Lung (tissue), 11 donors: ENCODE measurements at regions not wholly inside any gene's neighbourhood (a gene's known extent, or its start where the extent isn't known, plus 50 kb on each side); places are given as distances from the start of the nearest gene placed in this dataset.
A peak's percentile ranks its signal among the peaks of the same experiment; 100 is the strongest.

Source experiments
- ATAC-seq: fragments of 200-7000 bp; cut with Tn5 transposase; one replicate; pipeline ENCODE4 v1.9.1; 2020; ENCODE audit warnings: moderate number of reproducible peaks; ENCODE audit not compliant: insufficient read depth, low FRiP score
- DNase-seq, 3 donors: peaks; one replicate each; pipeline ENCODE4 v3.0.0-alpha.2; 2013 to 2017
- H3K27ac ChIP-seq, 2 donors: one replicate each; pipeline ENCODE4 v1.5.1; 2013; ENCODE audit warnings: mild to moderate bottlenecking in 2 of 2, moderate library complexity in 2 of 2, control low read depth in 1 of 2, inconsistent platforms in 1 of 2, low read depth in 1 of 2, low read length in 1 of 2
- H3K27me3 ChIP-seq, 3 donors: one replicate each; pipeline ENCODE4 v1.5.1; 2013; ENCODE audit warnings: low read length in 2 of 3; ENCODE audit not compliant: control insufficient read depth in 3 of 3, insufficient read depth in 3 of 3
- H3K36me3 ChIP-seq, 4 donors: one replicate each; pipeline ENCODE4 v1.5.1; 2013; ENCODE audit warnings: low read length in 4 of 4, mild to moderate bottlenecking in 1 of 4, moderate library complexity in 1 of 4; ENCODE audit not compliant: control insufficient read depth in 4 of 4, insufficient read depth in 4 of 4
- H3K4me1 ChIP-seq, 5 donors: one replicate each; pipeline ENCODE4 v1.5.1; 2013; ENCODE audit warnings: low read length in 5 of 5, mild to moderate bottlenecking in 2 of 5, moderate library complexity in 1 of 5; ENCODE audit not compliant: control insufficient read depth in 5 of 5, insufficient read depth in 5 of 5
- H3K4me3 ChIP-seq: one replicate; pipeline ENCODE4 v1.5.1; 2013; ENCODE audit warnings: mild to moderate bottlenecking, control low read depth, moderate library complexity
- H3K9ac ChIP-seq, 2 donors: one replicate each; pipeline ENCODE4 v1.5.1; 2013; ENCODE audit warnings: low read length in 2 of 2, control low read depth in 1 of 2; ENCODE audit not compliant: insufficient read depth in 1 of 2
- H3K9me3 ChIP-seq, 4 donors: one replicate each; pipeline ENCODE4 v1.5.1; 2013; ENCODE audit warnings: low read length in 3 of 4, mild to moderate bottlenecking in 1 of 4, moderate library complexity in 1 of 4; ENCODE audit not compliant: control insufficient read depth in 4 of 4, insufficient read depth in 3 of 4
- CTCF ChIP-seq: IDR thresholded peaks from 2 replicates; pipeline ENCODE4 v1.5.1; 2012; ENCODE audit warnings: mild to moderate bottlenecking; ENCODE audit errors: control extremely low read depth, extremely low read depth
- WGBS, 2 donors: extraction: QIAGEN DNeasy Blood & Tissue Kit; methylation state at CpG; one replicate each; pipeline ENCODE4 v1.1.7; 2013; 5-methylcytosine and 5-hydroxymethylcytosine counted together
- donor health status: control.
- donor health status: control.
- donor health status: Bipolar disorder and iron deficiency.
- donor health status: healthy.
- donor health status: DM: yes; HTN: yes; CAD: no.

- H3K27me3 ChIP-seq, result no peaks in the 10 kb centered on the region
- no peak overlapping the region for H3K9ac ChIP-seq
- WGBS, 2 donors, result 87 to 96% methylated on average over 1 of the region's 1 CpG
- TF ChIP-seq CTCF, result no peak
- no peaks in the 10 kb centered on the region for H3K4me1 ChIP-seq
- H3K9me3 ChIP-seq, result peaks cover 0 to 2% (median 0%) of the 10 kb centered on the region in 4 donors
- ATAC-seq, result no peak
- H3K4me3 ChIP-seq, result no peak overlapping the region
- no peaks in the 10 kb centered on the region for H3K36me3 ChIP-seq
- H3K27ac ChIP-seq, result no peak overlapping the region
- DNase-seq, result no peak
Measured at GRCh38 chr12:30866256-30866655, 60.3 kb upstream of the TSPAN11 start.

GRCh38 chr12:30863839-30864238 lies 62.7 kb upstream of the TSPAN11 start:
- Histone ChIP-seq H3K27me3 (no peaks in the 10 kb centered on the region), H3K4me3 (no peak overlapping the region), H3K9ac (no peak overlapping the region), H3K4me1 (no peaks in the 10 kb centered on the region), H3K36me3 (no peaks in the 10 kb centered on the region), H3K9me3 (no peaks in the 10 kb centered on the region), H3K27ac (no peak overlapping the region)
- 81 to 90% methylated on average over 2 of the region's 2 CpGs for WGBS, 2 donors
- DNase-seq (no peak), ATAC-seq (no peak)
- TF ChIP-seq CTCF, result no peak

- Histone ChIP-seq H3K4me1 (no peaks in the 10 kb centered on the region), H3K36me3 (no peaks in the 10 kb centered on the region), H3K27me3 (no peaks in the 10 kb centered on the region), H3K27ac (no peak overlapping the region), H3K4me3 (no peak overlapping the region), H3K9me3 (no peaks in the 10 kb centered on the region), H3K9ac (no peak overlapping the region)
- 53 to 82% methylated on average over 5 of the region's 5 CpGs for WGBS, 2 donors
- DNase-seq (peak in 2 of 3 donors; percentile 13 to 26), ATAC-seq (no peak)
- TF ChIP-seq CTCF, result no peak
Measured at GRCh38 chr12:30862486-30862885, 64.1 kb upstream of the TSPAN11 start.

GRCh38 chr12:30859226-30859625 lies 67.3 kb upstream of the TSPAN11 start:
- no peaks in the 10 kb centered on the region for H3K4me1 ChIP-seq
- H3K9ac ChIP-seq, result no peak overlapping the region
- no peak for DNase-seq
- no peak overlapping the region for H3K4me3 ChIP-seq
- ATAC-seq, result no peak
- 93 to 96% methylated on average over 2 of the region's 2 CpGs for WGBS, 2 donors
- H3K27ac ChIP-seq, result no peak overlapping the region
- no peaks in the 10 kb centered on the region for H3K27me3 ChIP-seq
- H3K36me3 ChIP-seq, result no peaks in the 10 kb centered on the region
- no peak for TF ChIP-seq CTCF
- H3K9me3 ChIP-seq, result no peaks in the 10 kb centered on the region
